Upper lobe of right lung (tissue), 1 donor: ENCODE measurements at regions not wholly inside any gene's neighbourhood (a gene's known extent, or its start where the extent isn't known, plus 50 kb on each side); places are given as distances from the start of the nearest gene placed in this dataset.
"Not testable (repeated sequence)": the region's sequence is repeated elsewhere in the genome, so short reads cannot be mapped to it uniquely, and the experiment has no call there.

Experiments used
- ATAC-seq: fragments of 200-7000 bp; cut with Tn5 transposase; one replicate; pipeline ENCODE4 v1.9.1; 2020; ENCODE audit warnings: mild to moderate bottlenecking, moderate library complexity
- DNase-seq: peaks from one replicate; pipeline ENCODE4 v3.0.0-alpha.2; 2020
- H3K27ac ChIP-seq: fragments of 200-600 bp; one replicate; pipeline ENCODE4 v1.8.0; 2022
- H3K27me3 ChIP-seq: fragments of 200-600 bp; one replicate; pipeline ENCODE4 v1.8.0; 2022; ENCODE audit warnings: mild to moderate bottlenecking
- H3K36me3 ChIP-seq: fragments of 200-600 bp; one replicate; pipeline ENCODE4 v1.8.0; 2022
- H3K4me1 ChIP-seq: fragments of 200-600 bp; one replicate; pipeline ENCODE4 v1.8.0; 2022
- H3K4me3 ChIP-seq: fragments of 200-600 bp; one replicate; pipeline ENCODE4 v1.8.0; 2022; ENCODE audit warnings: mild to moderate bottlenecking
- H3K9me3 ChIP-seq: fragments of 200-600 bp; one replicate; pipeline ENCODE4 v1.8.0; 2022
- intact Hi-C: fragments of 100-400 bp; cut with DNase I; formaldehyde crosslinking; loops from one replicate; pipeline ENCODE4 v1.11.0; 2022
- TF ChIP-seq, protein P1 (sequence below): fragments of 200-600 bp; IDR thresholded peaks from one replicate; pipeline ENCODE4 v1.8.0; 2022; ENCODE audit warnings: antibody characterized with exemption
- donor health status: DM: no; HTN: yes; CAD: no; lungs with severe emphysema.

DNA sequence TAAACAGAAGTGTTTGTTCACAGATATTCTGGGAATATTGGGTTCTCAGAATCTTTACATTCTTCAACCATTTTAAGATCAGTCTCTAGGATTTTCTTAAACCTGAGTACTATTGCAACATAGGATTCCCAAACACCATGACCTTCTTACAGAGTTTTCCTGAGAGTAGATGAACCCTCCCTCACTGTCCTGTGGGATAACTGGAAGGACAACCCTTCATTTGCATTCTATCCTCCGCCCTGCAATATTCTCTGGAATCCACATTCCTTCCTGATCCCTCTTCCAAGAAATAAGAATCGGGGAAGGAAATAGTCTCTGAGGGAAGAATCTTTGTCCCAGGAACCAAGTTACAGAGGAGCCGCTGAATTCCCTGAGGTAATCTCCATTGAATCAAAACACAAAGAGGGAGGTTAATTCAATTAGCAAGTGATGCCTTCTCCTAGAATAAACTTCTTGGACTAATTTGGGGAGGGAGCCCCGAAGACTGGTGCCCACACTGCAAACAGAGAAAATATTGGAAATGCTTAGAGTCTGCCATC lies 99.8 kb upstream of the MBIP start:
- no peaks in the 10 kb centered on the region for H3K36me3 ChIP-seq
- ATAC-seq (no peak), DNase-seq (no peak)
- no peak overlapping the region for H3K4me3 ChIP-seq
- no peaks in the 10 kb centered on the region for H3K4me1 ChIP-seq
- no peaks in the 10 kb centered on the region for H3K9me3 ChIP-seq
- no peak overlapping the region for H3K27ac ChIP-seq
- no peaks in the 10 kb centered on the region for H3K27me3 ChIP-seq
- intact Hi-C loops = no loop called here
- TF ChIP-seq, protein P1, sequence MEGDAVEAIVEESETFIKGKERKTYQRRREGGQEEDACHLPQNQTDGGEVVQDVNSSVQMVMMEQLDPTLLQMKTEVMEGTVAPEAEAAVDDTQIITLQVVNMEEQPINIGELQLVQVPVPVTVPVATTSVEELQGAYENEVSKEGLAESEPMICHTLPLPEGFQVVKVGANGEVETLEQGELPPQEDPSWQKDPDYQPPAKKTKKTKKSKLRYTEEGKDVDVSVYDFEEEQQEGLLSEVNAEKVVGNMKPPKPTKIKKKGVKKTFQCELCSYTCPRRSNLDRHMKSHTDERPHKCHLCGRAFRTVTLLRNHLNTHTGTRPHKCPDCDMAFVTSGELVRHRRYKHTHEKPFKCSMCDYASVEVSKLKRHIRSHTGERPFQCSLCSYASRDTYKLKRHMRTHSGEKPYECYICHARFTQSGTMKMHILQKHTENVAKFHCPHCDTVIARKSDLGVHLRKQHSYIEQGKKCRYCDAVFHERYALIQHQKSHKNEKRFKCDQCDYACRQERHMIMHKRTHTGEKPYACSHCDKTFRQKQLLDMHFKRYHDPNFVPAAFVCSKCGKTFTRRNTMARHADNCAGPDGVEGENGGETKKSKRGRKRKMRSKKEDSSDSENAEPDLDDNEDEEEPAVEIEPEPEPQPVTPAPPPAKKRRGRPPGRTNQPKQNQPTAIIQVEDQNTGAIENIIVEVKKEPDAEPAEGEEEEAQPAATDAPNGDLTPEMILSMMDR = no peak

DNA sequence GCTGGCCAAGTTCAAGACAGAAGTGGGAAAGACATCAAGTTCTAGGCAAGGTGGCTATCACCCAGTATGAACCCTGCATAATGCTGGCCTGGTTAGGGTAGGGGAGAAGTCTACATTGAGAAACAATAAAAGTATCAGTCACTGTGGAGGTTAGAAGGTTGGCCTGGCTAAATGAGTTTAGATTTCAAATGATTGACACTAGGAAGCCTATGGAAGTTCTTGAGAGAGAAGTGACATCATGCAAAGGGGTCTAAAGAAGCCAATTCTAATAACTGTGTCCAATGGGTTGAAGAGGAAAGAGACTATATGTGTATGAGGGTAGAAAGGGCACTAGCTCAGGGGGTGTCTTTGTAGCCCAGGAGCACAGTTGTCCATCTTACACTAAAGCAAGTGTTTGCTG lies 98.5 kb upstream of the MBIP start:
- Histone ChIP-seq H3K27ac (no peak overlapping the region), H3K9me3 (no peaks in the 10 kb centered on the region), H3K36me3 (no peaks in the 10 kb centered on the region), H3K4me1 (no peaks in the 10 kb centered on the region), H3K27me3 (no peaks in the 10 kb centered on the region), H3K4me3 (no peak overlapping the region)
- TF ChIP-seq, protein P1 = no peak
- intact Hi-C loops = no loop called here
- no peak for DNase-seq
- ATAC-seq = no peak

DNA sequence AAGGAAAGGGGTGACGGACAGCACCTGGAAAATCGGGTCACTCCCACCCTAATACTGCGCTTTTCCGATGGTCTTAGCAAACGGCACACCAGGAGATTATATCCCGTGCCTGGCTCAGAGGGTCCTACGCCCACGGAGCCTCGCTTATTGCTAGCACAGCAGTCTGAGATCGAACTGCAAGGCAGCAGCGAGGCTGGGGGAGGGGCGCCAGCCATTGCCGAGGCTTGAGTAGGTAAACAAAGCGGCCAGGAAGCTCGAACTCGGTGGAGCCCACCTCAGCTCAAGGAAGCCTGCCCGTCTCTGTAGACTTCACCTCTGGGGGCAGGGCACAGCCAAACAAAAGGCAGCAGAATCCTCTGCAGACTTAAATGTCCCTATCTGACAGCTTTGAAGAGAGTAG lies 91.5 kb upstream of the MBIP start:
- H3K4me1 ChIP-seq, H3K4me3 ChIP-seq, H3K27me3 ChIP-seq, H3K27ac ChIP-seq, DNase-seq, ATAC-seq, H3K36me3 ChIP-seq, H3K9me3 ChIP-seq, intact Hi-C loops: not testable (repeated sequence)

DNA sequence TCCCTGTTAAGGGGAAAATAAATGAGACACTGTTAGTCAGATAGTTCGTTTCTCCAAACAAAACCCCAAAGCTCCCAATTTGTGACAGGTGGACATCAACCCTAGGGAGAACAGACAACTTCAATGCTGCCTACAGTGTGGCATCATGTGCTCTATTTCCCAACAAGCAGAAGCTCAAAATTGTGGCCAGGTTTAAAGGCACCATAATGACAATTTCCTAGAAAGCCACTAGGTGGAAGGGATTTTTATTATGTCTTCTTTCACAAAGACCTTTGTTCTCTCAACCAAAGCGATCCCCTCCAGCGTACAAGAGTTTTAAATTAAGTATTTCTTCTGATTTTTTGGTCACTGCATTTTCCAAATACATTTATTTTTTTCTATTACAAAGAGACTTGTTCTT lies 88.0 kb upstream of the MBIP start:
- Histone ChIP-seq H3K27me3 (no peaks in the 10 kb centered on the region), H3K27ac (no peak overlapping the region), H3K9me3 (no peaks in the 10 kb centered on the region), H3K36me3 (no peaks in the 10 kb centered on the region), H3K4me1 (no peaks in the 10 kb centered on the region), H3K4me3 (no peak overlapping the region)
- ATAC-seq (no peak), DNase-seq (no peak)
- TF ChIP-seq, protein P1 = no peak
- intact Hi-C loops = no loop called here

DNA sequence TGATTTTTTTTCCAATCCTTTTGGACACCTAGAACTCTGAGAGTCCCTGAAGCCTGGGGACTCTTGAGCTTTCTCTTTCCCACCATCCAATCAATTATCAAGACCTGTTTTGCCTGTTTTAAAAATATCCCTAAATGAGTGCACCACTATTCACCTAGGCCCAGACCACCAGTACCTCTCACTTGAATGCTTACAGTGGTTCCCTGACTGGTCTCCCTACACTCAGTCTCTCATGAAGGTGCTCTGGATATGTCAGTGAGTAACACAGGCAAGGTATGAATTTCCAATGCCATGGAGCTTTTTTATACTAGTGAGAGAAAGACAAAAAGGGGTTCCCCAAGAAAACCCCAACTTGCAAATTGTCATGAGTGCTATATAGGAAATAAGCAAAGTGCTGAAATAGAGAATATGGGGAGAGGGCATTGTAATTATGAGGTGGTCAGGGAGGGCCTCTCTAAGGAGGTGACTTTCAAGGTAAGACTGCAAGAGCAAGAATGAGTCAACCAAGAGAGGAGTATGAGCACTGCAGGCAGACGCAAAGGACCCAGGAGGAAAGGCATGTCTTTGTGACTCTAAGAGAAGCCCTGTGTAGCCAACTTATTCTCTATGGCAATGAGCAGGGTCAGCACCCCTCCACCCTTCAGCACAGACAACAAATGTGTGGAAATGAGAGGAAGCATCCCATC lies 85.3 kb upstream of the MBIP start:
- Histone ChIP-seq H3K4me3 (no peak overlapping the region), H3K27me3 (no peaks in the 10 kb centered on the region), H3K27ac (no peak overlapping the region), H3K36me3 (no peaks in the 10 kb centered on the region), H3K9me3 (no peaks in the 10 kb centered on the region), H3K4me1 (peaks cover 9% of the 10 kb centered on the region)
- TF ChIP-seq, protein P1 = no peak
- intact Hi-C loops = no loop called here
- no peak for ATAC-seq
- no peak for DNase-seq

DNA sequence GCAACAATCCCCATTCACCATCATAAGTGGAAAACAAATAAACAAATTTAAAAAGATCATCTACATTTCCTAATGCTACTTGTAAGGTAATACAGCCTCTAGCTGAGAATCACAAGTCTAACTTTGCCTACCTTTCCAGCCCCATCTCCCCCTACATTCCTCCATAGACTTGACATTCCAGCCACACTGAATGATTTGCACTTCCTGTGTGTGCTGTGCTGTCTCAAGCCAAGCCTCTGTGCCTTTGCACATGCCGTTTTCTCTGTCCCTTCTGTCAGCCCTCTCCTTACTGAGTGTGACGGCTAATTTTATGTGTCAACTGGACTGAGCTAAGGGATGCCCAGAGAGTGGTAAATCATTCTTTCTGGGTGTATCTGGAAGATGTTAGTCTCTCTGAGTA lies 82.4 kb upstream of the MBIP start:
- intact Hi-C loops = no loop called here
- DNase-seq = no peak
- peak; percentile 21 for ATAC-seq

More for the DNA sequence above, 82.4 kb upstream of the MBIP start:
- H3K27me3 ChIP-seq = no peaks in the 10 kb centered on the region
- H3K4me1 ChIP-seq = peaks cover 9% of the 10 kb centered on the region
- H3K4me3 ChIP-seq = no peak overlapping the region
- no peak overlapping the region for H3K27ac ChIP-seq
- TF ChIP-seq, protein P1 = no peak
- H3K36me3 ChIP-seq = no peaks in the 10 kb centered on the region
- no peaks in the 10 kb centered on the region for H3K9me3 ChIP-seq
